Hippocampal formation (tissue), 2 donors: ENCODE measurements at regions not wholly inside any gene's neighbourhood (a gene's known extent, or its start where the extent isn't known, plus 50 kb on each side); places are given as distances from the start of the nearest gene placed in this dataset.
"Not testable (repeated sequence)": the region's sequence is repeated elsewhere in the genome, so short reads cannot be mapped to it uniquely, and the experiment has no call there.

Source experiments
- DNase-seq, 2 donors: peaks; one replicate each; lab custom pipeline; 2025; lab: John Stamatoyannopoulos, UW

GRCh38 chr15:96582473-96582872 is 252.0 kb downstream of the NR2F2 start:
- DNase-seq, result no peak

- no peak for DNase-seq
Observed at GRCh38 chr15:96583671-96584070, 253.2 kb downstream of the NR2F2 start.

DNA sequence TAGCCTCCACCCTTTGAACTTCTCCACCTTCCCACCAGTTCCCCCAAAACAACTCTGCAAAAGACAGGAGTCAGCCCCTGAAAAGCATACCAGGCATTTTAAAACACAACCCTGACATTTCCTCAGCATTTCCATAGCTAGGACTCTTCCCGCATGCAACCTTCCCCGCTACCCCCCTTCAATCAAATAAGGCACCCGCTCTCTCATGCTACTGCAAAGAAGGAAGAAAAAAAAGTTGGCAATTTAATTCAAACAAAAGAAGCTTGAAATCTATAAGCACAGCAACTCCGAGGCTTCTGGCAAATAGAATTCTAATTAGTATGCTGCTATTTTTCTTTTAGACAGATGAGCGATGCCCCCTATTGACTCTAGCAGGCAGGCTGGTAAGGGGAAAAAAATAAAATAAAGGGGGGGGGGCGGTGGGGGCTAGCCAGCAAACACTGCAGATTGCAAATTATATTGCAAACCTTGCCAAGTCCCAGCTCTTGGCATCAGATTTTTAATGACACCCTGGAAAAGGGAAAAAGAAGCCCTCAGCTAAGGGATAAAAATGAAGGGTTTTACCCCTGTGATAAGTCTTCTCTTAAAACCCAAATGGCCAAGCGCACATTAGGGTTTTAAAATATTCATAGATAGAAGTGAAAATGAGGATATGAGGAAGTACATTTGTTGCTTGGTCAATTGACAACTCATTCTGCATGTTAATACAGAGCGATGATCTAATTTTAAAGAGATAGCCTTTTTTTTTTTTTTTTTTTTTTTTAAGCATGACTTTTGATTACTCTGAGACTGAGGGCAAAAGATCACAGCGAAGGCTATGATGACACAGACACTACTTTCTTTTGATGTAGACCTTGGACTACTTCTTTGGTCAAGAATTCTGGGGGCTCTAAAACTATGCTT is 255.2 kb downstream of the NR2F2 start:
- no peak for DNase-seq

- DNase-seq, result no peak
Observed at GRCh38 chr15:96586901-96587300, 256.4 kb downstream of the NR2F2 start.

DNA sequence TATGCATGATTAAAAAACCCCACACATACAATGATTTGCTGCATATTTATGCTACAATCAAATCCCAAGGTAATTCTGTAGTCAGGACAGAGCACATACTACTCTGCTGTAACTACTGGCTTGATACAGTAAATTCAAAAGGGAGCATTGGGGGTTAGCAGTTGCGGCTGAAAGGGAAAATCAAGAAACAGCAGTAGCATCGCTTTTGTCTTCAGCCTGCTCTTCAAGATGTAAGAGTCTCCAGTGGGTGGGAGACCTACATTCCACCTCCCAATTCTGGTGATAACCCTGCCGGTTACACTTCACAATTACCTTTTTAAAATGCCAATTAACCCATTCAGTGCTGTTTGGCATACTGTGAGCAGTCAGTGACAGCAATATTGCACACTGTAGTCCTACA is 259.4 kb downstream of the NR2F2 start:
- no peak for DNase-seq

DNA sequence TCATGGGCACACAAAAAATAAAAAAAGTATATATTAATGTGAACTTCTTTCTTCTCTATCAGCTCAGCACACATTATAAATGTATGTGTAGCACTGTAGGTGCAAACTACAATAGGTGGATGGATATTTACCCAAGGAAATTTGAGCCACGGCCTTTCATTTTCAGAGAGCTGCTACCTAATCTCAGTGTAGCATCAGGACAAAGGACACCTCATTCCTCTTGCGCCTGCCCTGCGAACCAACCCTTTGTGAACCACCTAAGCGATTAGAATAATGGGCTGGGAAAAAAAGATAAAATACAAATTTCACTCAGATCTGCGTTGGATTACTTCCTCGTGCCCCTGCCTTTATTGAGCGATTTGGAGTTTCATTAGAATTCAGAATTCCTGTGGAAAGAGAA is 263.2 kb downstream of the NR2F2 start:
- DNase-seq, result no peak

DNA sequence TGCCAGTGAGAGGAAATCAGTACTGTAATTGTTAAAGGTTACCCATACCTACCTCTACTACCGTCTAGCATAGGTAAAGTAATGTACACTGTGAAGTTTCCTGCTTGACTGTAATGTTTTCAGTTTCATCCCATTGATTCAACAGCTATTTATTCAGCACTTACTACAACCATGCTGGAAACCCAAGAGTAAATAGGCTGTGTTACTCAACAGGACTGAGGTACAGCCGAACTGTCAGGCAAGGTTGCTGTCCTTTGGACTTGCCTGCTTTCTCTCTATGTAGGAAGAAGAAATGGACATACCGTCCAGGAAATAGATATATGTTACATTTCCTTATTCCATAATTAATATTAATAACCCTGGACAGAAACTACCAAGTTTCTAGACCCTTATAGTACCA is 265.5 kb downstream of the NR2F2 start:
- no peak for DNase-seq

GRCh38 chr15:96598514-96598913 is 268.0 kb downstream of the NR2F2 start:
- DNase-seq, result no peak

- no peak for DNase-seq
Observed at GRCh38 chr15:96599268-96599667, 268.8 kb downstream of the NR2F2 start.

DNA sequence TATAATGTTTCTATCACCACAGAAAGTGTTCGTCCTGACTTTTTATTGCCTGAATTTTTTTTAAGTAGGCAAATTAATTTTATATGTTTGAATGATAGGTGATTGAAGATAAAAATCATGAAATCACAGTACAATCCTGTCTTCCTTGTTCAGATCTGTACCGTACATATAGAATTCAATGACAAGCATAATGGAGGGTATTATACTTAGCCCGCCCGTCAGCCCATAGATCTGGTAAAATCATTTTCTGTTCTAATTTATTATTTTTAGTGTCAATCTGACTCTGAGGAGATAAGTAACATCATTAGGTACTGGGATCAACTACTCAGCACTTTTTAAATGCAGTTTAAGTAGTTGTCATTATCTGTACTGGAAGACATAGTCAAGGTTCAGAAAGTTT is 269.9 kb downstream of the NR2F2 start:
- DNase-seq, result no peak

- DNase-seq, result no peak
Observed at GRCh38 chr15:96606617-96607016, 276.1 kb downstream of the NR2F2 start.

DNA sequence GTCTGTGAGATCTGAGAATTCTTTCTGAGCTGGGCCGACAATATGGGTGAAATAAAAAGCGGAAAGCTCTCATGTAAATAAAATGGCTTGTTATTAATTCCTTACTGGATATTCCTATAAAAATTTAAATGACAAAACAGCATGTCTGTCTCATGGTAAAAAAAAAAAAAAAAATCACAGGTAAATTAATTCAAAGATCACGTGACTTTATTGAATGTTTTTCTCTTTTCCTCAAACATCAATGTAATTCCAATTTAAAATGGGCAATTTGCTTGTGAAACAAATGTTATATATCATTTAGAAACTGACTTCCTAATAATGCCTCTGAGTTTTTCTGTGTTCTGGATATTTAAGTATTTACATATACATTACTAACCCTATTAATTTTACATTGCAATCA is 280.3 kb downstream of the NR2F2 start:
- no peak for DNase-seq

GRCh38 chr15:96612917-96613316 is 282.4 kb downstream of the NR2F2 start:
- no peak for DNase-seq

DNA sequence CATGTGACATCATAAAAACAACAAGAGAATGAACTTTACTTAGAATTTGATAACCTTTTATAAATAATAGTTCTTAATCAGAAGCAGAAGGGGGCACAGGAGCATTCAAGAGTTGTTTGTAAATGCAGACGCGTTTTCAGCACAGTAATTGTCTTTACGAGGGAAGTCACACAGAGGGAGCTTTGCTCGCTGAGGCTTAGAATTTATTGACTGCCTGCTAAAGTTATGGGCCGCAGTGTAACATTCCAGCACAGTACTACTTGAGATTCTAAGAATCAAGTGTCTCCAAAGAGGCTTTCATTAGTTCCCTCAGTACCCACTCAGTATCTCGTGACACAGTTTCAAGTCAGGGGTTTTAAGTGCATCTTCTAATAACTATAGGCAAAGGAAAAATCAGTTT is 288.7 kb downstream of the NR2F2 start:
- no peak for DNase-seq

DNA sequence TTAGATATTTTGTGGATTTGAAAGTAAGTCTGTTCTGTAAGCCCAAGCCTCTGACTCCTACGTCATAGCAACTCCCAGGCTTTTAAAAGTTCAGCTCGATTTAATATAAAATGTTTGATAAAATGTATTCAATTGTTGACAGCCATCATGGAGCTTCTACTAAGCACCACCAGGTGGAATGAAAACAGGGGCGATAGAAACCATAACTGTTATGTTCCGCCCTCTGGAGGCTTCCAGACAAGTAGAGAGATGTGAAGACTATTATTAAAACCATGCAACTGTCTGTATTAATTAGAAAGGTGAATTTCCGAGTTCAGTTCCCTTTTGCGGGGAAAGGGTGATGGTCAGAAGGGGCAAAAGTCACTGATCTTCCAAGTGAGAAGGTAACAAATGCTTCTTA is 292.2 kb downstream of the NR2F2 start:
- no peak for DNase-seq

- no peak for DNase-seq
Observed at GRCh38 chr15:96625256-96625655, 294.8 kb downstream of the NR2F2 start.

GRCh38 chr15:96627031-96627568 is 296.6 kb downstream of the NR2F2 start:
- no peak for DNase-seq

DNA sequence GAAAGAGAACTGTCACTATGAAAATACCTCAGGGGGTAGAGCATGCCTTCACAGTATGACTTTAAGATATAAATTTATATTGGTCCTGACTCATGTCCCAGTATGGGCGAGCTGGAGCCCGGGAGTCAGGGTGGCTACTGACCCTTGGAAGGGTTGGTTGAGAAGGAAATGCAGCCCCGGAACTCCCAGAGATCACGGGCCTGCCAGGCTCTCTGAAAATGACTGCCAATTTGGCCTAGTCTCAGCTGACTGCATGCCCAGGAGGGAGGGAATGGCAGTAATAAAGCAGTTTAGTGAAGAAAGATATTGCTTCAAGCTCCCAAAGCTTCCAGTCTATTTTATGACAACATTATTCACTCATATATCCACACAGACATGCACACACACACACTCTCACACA is 299.0 kb downstream of the NR2F2 start:
- no peak for DNase-seq

GRCh38 chr15:96638793-96639192 is 308.3 kb downstream of the NR2F2 start:
- no peak for DNase-seq

DNA sequence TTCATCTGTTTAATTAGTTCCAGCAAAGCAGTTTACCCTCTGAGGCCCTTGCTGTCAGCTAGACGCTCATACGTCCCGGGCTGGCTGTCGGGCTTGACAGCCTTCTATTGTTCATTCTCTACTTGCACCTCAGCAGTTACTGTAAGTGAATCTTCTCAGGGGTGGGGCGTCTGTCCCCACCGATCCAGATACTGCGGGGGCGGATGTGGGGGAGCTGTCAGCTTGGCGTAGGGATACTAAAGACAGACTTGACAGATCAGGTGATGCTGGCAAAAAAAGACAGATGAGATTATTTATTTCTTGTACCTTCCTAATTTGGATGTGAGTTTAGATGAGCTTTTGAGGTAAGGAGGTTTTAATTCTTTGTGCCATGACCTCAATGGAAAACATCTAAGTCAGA is 315.3 kb downstream of the NR2F2 start:
- no peak for DNase-seq

DNA sequence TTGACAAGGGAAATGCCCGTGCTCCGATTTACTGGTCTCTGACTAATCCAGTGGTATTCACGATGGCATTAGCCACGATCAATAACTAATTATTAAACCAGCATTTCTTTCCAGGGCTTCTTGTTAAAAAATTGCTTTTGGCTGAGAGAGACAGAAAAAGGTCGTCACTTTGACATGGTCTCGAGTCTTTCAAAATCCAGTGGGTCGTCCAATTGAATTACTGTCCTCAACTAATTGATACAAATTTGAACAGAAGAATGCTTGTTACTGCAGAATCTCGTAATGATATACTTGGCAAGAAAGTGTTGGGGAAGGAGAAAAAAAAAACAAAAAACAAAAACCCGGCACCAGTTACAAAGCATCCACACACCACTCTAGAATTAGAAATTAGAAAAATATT is 318.4 kb downstream of the NR2F2 start:
- DNase-seq, result no peak

DNA sequence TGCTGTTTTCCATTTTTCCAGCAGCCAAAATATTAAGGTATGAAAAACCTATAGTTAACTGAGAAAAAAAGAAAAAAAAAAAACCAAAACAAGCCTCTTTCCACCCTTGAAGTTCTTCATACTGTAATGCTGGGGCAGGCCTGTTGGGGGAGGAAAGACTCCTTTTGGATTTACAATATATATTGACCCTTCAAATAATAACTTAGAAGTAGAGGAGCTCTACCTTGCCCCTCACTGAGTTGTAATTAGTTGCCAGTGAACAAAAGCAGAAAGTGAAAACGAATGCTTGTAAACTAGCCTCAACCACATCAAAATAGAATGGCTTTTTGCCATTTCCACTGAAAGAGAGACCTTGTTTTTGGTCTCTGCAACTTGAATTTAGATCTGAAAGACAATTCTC is 326.6 kb downstream of the NR2F2 start:
- no peak for DNase-seq

- not testable (repeated sequence) for DNase-seq
Observed at GRCh38 chr15:96666979-96667378, 336.5 kb downstream of the NR2F2 start.

DNA sequence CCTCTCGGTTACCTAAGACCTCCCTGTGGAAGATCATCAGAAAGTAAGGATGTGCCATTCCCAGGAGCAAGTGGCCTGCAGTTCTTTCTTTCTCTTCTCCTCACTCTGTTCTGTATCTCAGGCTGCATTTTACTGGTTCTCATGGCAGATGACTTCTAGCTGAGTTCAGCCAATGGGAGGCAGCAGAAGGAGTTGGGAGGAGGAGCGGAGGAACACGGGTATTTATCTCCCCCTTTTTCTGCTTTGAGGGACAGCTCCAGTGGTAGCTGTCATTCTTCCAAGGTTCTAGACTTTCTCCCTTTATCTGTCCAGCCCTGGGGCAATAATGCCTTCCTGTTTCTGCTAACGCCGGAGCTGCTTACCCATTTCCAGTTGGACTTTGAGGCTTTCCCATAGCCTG is 339.9 kb downstream of the NR2F2 start:
- no peak for DNase-seq
